Loucy (cell line): ENCODE measurements at regions not wholly inside any gene's neighbourhood (a gene's known extent, or its start where the extent isn't known, plus 50 kb on each side); places are given as distances from the start of the nearest gene placed in this dataset.

Source experiments
- H2AFZ ChIP-seq: fragments of 200-600 bp; sonication (generic); 2 replicates; pipeline ENCODE4 v1.6.0; 2016; ENCODE audit warnings: antibody characterized with exemption, mild to moderate bottlenecking, low read length, moderate library complexity
- H3F3A ChIP-seq: fragments of 200-600 bp; 2 replicates; pipeline ENCODE4 v1.6.0; 2016; ENCODE audit warnings: antibody characterized with exemption, low read depth, mild to moderate bottlenecking
- H3K27me3 ChIP-seq: fragments of 200-600 bp; sonication (generic); 2 replicates; pipeline ENCODE4 v1.6.1; 2014; ENCODE audit warnings: low read length, mild to moderate bottlenecking; ENCODE audit not compliant: insufficient read depth, poor library complexity, severe bottlenecking
- H3K36me3 ChIP-seq: fragments of 200-600 bp; sonication (generic); 2 replicates; pipeline ENCODE4 v1.6.1; 2016; ENCODE audit warnings: low read length; ENCODE audit not compliant: insufficient read depth
- H3K4me1 ChIP-seq: fragments of 200-600 bp; sonication (generic); 2 replicates; pipeline ENCODE4 v1.5.1; 2014; ENCODE audit warnings: low read length, mild to moderate bottlenecking; ENCODE audit not compliant: insufficient read depth, poor library complexity, severe bottlenecking
- H3K4me2 ChIP-seq: fragments of 200-600 bp; sonication (generic); 2 replicates; pipeline ENCODE4 v1.6.0; 2014; ENCODE audit warnings: antibody characterized with exemption, low read length, low read depth, mild to moderate bottlenecking; ENCODE audit not compliant: poor library complexity, severe bottlenecking
- H3K4me3 ChIP-seq: fragments of 200-600 bp; sonication (generic); 2 replicates; pipeline ENCODE4 v1.5.1; 2014; ENCODE audit warnings: low read length, mild to moderate bottlenecking, mixed read lengths; ENCODE audit not compliant: poor library complexity, severe bottlenecking
- H3K79me2 ChIP-seq: fragments of 200-600 bp; sonication (generic); 2 replicates; pipeline ENCODE4 v1.6.1; 2014; ENCODE audit warnings: low read length; ENCODE audit not compliant: insufficient read depth
- H3K9ac ChIP-seq: fragments of 200-600 bp; sonication (generic); 2 replicates; pipeline ENCODE4 v1.6.0; 2014; ENCODE audit warnings: mild to moderate bottlenecking, low read depth, low read length, moderate library complexity; ENCODE audit not compliant: poor library complexity, severe bottlenecking
- H3K9me2 ChIP-seq: fragments of 200-600 bp; sonication (generic); replicated peaks from 2 replicates; pipeline ENCODE4 v1.6.1; 2016; ENCODE audit warnings: low read depth, low read length, mixed read lengths
- H3K9me3 ChIP-seq: fragments of 200-600 bp; sonication (generic); 2 replicates; pipeline ENCODE4 v1.6.1; 2014; ENCODE audit warnings: mild to moderate bottlenecking, antibody characterized with exemption, low read length, low read depth; ENCODE audit not compliant: insufficient read depth
- H4K20me1 ChIP-seq: fragments of 200-600 bp; sonication (generic); 2 replicates; pipeline ENCODE4 v1.6.0; 2014; ENCODE audit warnings: antibody characterized with exemption, low read length, mild to moderate bottlenecking; ENCODE audit not compliant: insufficient read depth, poor library complexity, severe bottlenecking
- EZH2phosphoT487 ChIP-seq: fragments of 200-600 bp; IDR thresholded peaks from 2 replicates; pipeline ENCODE4 v1.6.1; 2018; ENCODE audit warnings: antibody characterized with exemption, mild to moderate bottlenecking, moderate library complexity, borderline replicate concordance
- TF ChIP-seq, protein P1 (sequence below): fragments of 200-600 bp; sonication (generic); conservative IDR thresholded peaks from 2 replicates; pipeline ENCODE4 v1.5.1; 2014; ENCODE audit warnings: mild to moderate bottlenecking, antibody characterized with exemption, low read length

DNA sequence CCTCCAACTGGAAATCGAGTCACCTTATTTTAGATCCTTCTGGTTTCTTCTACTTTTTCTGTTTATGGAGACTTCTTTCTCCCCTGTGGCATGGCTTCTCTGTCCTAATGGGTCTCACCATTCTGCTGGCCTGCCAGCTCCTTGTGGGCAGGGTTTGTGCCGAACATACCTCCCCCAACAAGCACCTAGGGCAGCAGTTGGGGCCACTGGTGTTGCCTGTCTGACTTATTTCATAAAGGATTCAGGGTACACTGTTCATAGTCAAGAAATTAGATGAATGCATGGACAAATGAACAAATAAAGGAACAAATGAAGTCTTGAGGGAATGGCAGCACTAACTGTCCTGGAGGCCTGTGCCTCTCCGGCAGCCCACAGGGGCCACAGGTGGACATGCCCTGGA is 55.6 kb upstream of the DOCK1 start:
- TF ChIP-seq, protein P1, sequence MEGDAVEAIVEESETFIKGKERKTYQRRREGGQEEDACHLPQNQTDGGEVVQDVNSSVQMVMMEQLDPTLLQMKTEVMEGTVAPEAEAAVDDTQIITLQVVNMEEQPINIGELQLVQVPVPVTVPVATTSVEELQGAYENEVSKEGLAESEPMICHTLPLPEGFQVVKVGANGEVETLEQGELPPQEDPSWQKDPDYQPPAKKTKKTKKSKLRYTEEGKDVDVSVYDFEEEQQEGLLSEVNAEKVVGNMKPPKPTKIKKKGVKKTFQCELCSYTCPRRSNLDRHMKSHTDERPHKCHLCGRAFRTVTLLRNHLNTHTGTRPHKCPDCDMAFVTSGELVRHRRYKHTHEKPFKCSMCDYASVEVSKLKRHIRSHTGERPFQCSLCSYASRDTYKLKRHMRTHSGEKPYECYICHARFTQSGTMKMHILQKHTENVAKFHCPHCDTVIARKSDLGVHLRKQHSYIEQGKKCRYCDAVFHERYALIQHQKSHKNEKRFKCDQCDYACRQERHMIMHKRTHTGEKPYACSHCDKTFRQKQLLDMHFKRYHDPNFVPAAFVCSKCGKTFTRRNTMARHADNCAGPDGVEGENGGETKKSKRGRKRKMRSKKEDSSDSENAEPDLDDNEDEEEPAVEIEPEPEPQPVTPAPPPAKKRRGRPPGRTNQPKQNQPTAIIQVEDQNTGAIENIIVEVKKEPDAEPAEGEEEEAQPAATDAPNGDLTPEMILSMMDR: no peak
- no peak for TF ChIP-seq EZH2phosphoT487
- H3K27me3 ChIP-seq: no peaks in the 10 kb centered on the region
- no peaks in the 10 kb centered on the region for H3K36me3 ChIP-seq
- no peaks in the 10 kb centered on the region for H3K79me2 ChIP-seq
- no peaks in the 10 kb centered on the region for H3K4me1 ChIP-seq
- no peak overlapping the region for H3K9ac ChIP-seq
- H3K9me3 ChIP-seq: no peaks in the 10 kb centered on the region; the same call in 1 of the 2 replicates
- no peak overlapping the region for H3K4me2 ChIP-seq
- H3K9me2 ChIP-seq: no peaks in the 10 kb centered on the region
- no peak overlapping the region for H3K4me3 ChIP-seq
- no peaks in the 10 kb centered on the region for H4K20me1 ChIP-seq
- H2AFZ ChIP-seq: no peak overlapping the region
- no peaks in the 10 kb centered on the region for H3F3A ChIP-seq

DNA sequence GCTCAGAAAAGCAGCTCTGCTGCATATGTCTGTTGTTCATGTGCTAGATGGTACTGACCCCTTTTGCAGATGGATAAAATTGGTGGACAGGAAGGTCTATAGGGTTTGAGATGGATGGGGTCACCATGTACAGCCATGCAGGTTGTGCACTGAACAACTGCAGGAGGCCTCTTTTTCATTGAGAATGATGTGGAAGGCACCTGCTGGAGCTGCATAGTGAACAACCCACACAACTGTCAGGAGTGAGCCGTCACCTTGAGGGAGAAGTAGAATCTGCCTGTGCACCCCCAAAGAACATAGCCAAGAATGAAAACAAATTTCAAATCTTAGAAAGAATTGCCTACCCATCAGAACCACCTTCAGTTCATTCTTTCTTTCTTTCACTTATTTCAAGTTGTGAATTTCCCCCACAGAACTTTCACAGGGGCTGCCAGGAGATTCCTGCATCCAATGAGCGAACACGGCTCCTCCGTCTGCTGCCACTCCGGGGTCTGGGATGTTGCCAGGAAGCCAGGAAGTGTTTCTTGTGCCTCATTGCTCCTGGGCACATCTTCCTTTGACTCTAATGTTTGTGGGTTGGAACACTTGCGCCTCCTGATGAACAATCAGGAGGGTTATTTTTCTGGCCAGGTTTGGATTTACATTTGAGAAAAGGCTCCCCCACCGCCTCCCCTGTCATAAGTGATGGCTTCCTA is 53.7 kb upstream of the DOCK1 start:
- H3K27me3 ChIP-seq: no peaks in the 10 kb centered on the region
- H3K4me1 ChIP-seq: no peaks in the 10 kb centered on the region
- H3K9ac ChIP-seq: no peak overlapping the region
- no peaks in the 10 kb centered on the region for H3K36me3 ChIP-seq
- no peaks in the 10 kb centered on the region; the same call in 1 of the 2 replicates for H3K9me3 ChIP-seq
- H3F3A ChIP-seq: no peaks in the 10 kb centered on the region
- TF ChIP-seq, protein P1: no peak
- no peak for TF ChIP-seq EZH2phosphoT487
- no peak overlapping the region for H3K4me3 ChIP-seq
- H3K9me2 ChIP-seq: no peaks in the 10 kb centered on the region
- no peaks in the 10 kb centered on the region for H4K20me1 ChIP-seq
- no peak overlapping the region for H2AFZ ChIP-seq
- H3K79me2 ChIP-seq: no peaks in the 10 kb centered on the region
- H3K4me2 ChIP-seq: no peak overlapping the region

DNA sequence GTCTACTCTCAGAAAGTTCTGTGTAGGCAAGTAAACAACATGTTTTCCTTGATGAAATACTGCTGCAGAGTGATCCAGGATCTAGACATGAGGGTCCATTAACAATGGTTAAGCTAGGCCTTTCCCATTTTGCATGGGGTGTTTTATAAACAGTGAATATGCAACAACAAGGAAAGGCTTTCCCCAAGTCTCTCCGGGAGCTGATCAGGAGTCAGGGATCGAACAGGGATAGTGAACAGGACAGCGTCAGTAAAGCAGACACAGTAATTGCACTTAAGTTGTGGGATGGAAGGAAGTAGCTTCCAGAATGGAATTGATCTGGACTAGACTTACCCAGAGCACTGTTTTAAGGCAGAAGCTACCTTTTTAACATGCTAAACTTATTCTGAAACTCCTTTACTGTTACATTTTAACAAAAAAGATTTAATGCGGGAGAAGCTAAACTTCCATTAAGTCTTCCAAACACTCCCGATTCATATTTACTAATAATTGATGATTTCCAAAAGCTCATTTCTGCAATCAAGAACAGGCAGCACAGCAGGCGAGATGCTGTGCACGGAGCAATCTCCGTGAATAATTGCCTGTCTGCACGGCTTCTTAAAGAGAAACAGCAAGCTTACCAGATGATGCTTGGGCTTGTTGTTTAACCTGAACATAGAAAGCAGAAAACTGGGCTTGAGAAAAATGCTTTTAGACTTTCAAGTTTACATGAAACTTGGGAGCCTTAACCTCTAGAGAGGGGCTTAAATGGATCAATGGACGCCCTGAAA is 50.3 kb upstream of the DOCK1 start:
- H3K9me3 ChIP-seq: no peaks in the 10 kb centered on the region; the same call in 1 of the 2 replicates
- H3K36me3 ChIP-seq: no peaks in the 10 kb centered on the region
- no peak overlapping the region for H3K4me2 ChIP-seq
- H3K4me3 ChIP-seq: no peak overlapping the region
- H3F3A ChIP-seq: no peaks in the 10 kb centered on the region
- TF ChIP-seq, protein P1: no peak
- TF ChIP-seq EZH2phosphoT487: no peak
- no peaks in the 10 kb centered on the region for H3K27me3 ChIP-seq
- H3K79me2 ChIP-seq: no peaks in the 10 kb centered on the region
- no peaks in the 10 kb centered on the region for H3K4me1 ChIP-seq
- no peak overlapping the region for H2AFZ ChIP-seq
- H4K20me1 ChIP-seq: no peaks in the 10 kb centered on the region
- no peaks in the 10 kb centered on the region for H3K9me2 ChIP-seq
- no peak overlapping the region for H3K9ac ChIP-seq
